Mesenchymal stem cell (in vitro differentiated cells and primary cell): ENCODE measurements at regions not wholly inside any gene's neighbourhood (a gene's known extent, or its start where the extent isn't known, plus 50 kb on each side); places are given as distances from the start of the nearest gene placed in this dataset.

Experiments
- DNase-seq: peaks from one replicate; pipeline ENCODE4 v3.0.0-alpha.2; 2013
- H2AFZ ChIP-seq: one replicate; pipeline ENCODE4 v1.6.1; 2013; ENCODE audit warnings: low read depth, mild to moderate bottlenecking, control low read depth, inconsistent platforms, low read length, moderate library complexity
- H2AK5ac ChIP-seq: 2 replicates; pipeline ENCODE4 v1.6.1; 2013; ENCODE audit warnings: low read length, moderate library complexity, mild to moderate bottlenecking, inconsistent platforms; ENCODE audit not compliant: severe bottlenecking
- H2BK120ac ChIP-seq: one replicate; pipeline ENCODE4 v1.6.1; 2013; ENCODE audit warnings: low read depth, mild to moderate bottlenecking, inconsistent platforms, low read length, moderate library complexity
- H2BK12ac ChIP-seq, 2 experiments: one replicate each; pipeline ENCODE4 v1.6.1; 2013; ENCODE audit warnings: inconsistent platforms in 2 of 2, low read length in 2 of 2, mild to moderate bottlenecking in 2 of 2, moderate library complexity in 2 of 2, control low read depth in 1 of 2
- H2BK15ac ChIP-seq: one replicate; pipeline ENCODE4 v1.6.1; 2013; ENCODE audit warnings: mild to moderate bottlenecking, low read depth, inconsistent platforms; ENCODE audit not compliant: poor library complexity, severe bottlenecking
- H2BK5ac ChIP-seq: 2 replicates; pipeline ENCODE4 v1.6.1; 2013; ENCODE audit warnings: low read depth, mild to moderate bottlenecking, low read length, control low read depth, inconsistent platforms; ENCODE audit not compliant: poor library complexity, severe bottlenecking
- H3K14ac ChIP-seq, 2 experiments: one replicate each; pipeline ENCODE4 v1.6.1; 2013; ENCODE audit warnings: inconsistent platforms in 2 of 2, low read length in 2 of 2, control low read depth in 1 of 2, mild to moderate bottlenecking in 1 of 2, moderate library complexity in 1 of 2
- H3K18ac ChIP-seq, 2 experiments: one replicate each; pipeline ENCODE4 v1.6.1; 2013; ENCODE audit warnings: inconsistent platforms in 2 of 2, low read length in 2 of 2, control low read depth in 1 of 2, low read depth in 1 of 2, mild to moderate bottlenecking in 1 of 2
- H3K23ac ChIP-seq, 2 experiments: one replicate each; pipeline ENCODE4 v1.6.1; 2013; ENCODE audit warnings: inconsistent platforms in 2 of 2, low read length in 2 of 2, mild to moderate bottlenecking in 2 of 2, moderate library complexity in 2 of 2, control low read depth in 1 of 2
- H3K27ac ChIP-seq: 2 replicates; pipeline ENCODE4 v1.5.1; 2013; ENCODE audit warnings: mild to moderate bottlenecking, moderate library complexity, low read length, control low read depth, inconsistent platforms; ENCODE audit not compliant: poor library complexity, severe bottlenecking
- H3K27me3 ChIP-seq, 2 experiments: 2 replicates each; pipeline versions ENCODE4 v1.6.1 to v1.7.0; 2013; ENCODE audit warnings: low read length in 2 of 2, mild to moderate bottlenecking in 2 of 2, moderate library complexity in 2 of 2, control low read depth in 1 of 2, inconsistent platforms in 1 of 2; ENCODE audit not compliant: control insufficient read depth in 1 of 2, insufficient read depth in 1 of 2
- H3K36me3 ChIP-seq, 2 experiments: 2 replicates each; pipeline versions ENCODE4 v1.6.1 to v1.7.0; 2013; ENCODE audit warnings: low read length in 2 of 2, control low read depth in 1 of 2, inconsistent platforms in 1 of 2, low read depth in 1 of 2, mild to moderate bottlenecking in 1 of 2; ENCODE audit not compliant: insufficient read depth in 2 of 2, control insufficient read depth in 1 of 2
- H3K4ac ChIP-seq, 2 experiments: one replicate each; pipeline ENCODE4 v1.6.1; 2013; ENCODE audit warnings: inconsistent platforms in 2 of 2, low read length in 2 of 2, mild to moderate bottlenecking in 2 of 2, moderate library complexity in 2 of 2, control low read depth in 1 of 2, low read depth in 1 of 2
- H3K4me1 ChIP-seq: 2 replicates; pipeline ENCODE4 v1.6.1; 2013; ENCODE audit warnings: low read depth, low read length, control low read depth; ENCODE audit not compliant: control insufficient read depth, insufficient read depth
- H3K4me2 ChIP-seq: 2 replicates; pipeline ENCODE4 v1.6.1; 2013; ENCODE audit warnings: low read length, mild to moderate bottlenecking, inconsistent platforms; ENCODE audit not compliant: poor library complexity, severe bottlenecking
- H3K4me3 ChIP-seq, 2 experiments: 2 replicates each; pipeline versions ENCODE4 v1.5.1 to v1.7.0; 2013; ENCODE audit warnings: low read length in 2 of 2, mild to moderate bottlenecking in 2 of 2, control low read depth in 1 of 2, low read depth in 1 of 2; ENCODE audit not compliant: insufficient read depth in 1 of 2
- H3K79me1 ChIP-seq: replicated peaks from 2 replicates; pipeline ENCODE4 v1.6.1; 2013; ENCODE audit warnings: mild to moderate bottlenecking, control low read depth, low read length, inconsistent platforms; ENCODE audit not compliant: poor library complexity, severe bottlenecking
- H3K9ac ChIP-seq: 2 replicates; pipeline ENCODE4 v1.7.0; 2013; ENCODE audit warnings: mild to moderate bottlenecking, low read length, moderate library complexity
- H3K9me3 ChIP-seq: 2 replicates; pipeline ENCODE4 v1.7.0; 2013; ENCODE audit warnings: mild to moderate bottlenecking, low read length; ENCODE audit not compliant: control insufficient read depth
- H4K8ac ChIP-seq: one replicate; pipeline ENCODE4 v1.6.1; 2013; ENCODE audit warnings: inconsistent platforms, mild to moderate bottlenecking, low read length, moderate library complexity
- H4K91ac ChIP-seq: one replicate; pipeline ENCODE4 v1.6.1; 2013; ENCODE audit warnings: mild to moderate bottlenecking, low read length, inconsistent platforms
- whole genome bisulfite sequencing: methylation state at CpG from one replicate; pipeline ENCODE4 v1.1.7; 2013; ENCODE audit warnings: mixed read lengths; 5-methylcytosine and 5-hydroxymethylcytosine counted together

GRCh38 chr13:42685751-42686150, 95.6 kb upstream of the FAM216B start:
- H3K36me3 ChIP-seq, result no peaks in the 10 kb centered on the region
- no peak overlapping the region for H2AFZ ChIP-seq
- H3K14ac ChIP-seq, result no peak overlapping the region
- H3K4me3 ChIP-seq, result no peak overlapping the region
- H4K8ac ChIP-seq, result no peak overlapping the region
- no peaks in the 10 kb centered on the region for H3K9me3 ChIP-seq
- H2BK120ac ChIP-seq, result no peak overlapping the region
- H3K27me3 ChIP-seq, result no peaks in the 10 kb centered on the region
- no peak overlapping the region for H2BK5ac ChIP-seq
- H3K27ac ChIP-seq, result no peak overlapping the region
- H3K9ac ChIP-seq, result no peak overlapping the region
- no peak overlapping the region for H2BK15ac ChIP-seq
- no peak overlapping the region for H2BK12ac ChIP-seq
- H2AK5ac ChIP-seq, result no peak overlapping the region
- no peaks in the 10 kb centered on the region for H3K79me1 ChIP-seq
- no peak overlapping the region for H4K91ac ChIP-seq
- no peak for DNase-seq
- H3K18ac ChIP-seq, result no peak overlapping the region
- H3K4me1 ChIP-seq, result no peaks in the 10 kb centered on the region
- no peak overlapping the region for H3K4ac ChIP-seq
- no peak overlapping the region for H3K4me2 ChIP-seq
- no peak overlapping the region for H3K23ac ChIP-seq
- 100% methylated on average over 1 of the region's 4 CpGs for WGBS

GRCh38 chr13:42686165-42686564, 95.2 kb upstream of the FAM216B start:
- H4K91ac ChIP-seq, result no peak overlapping the region
- H3K9ac ChIP-seq, result no peak overlapping the region
- no peaks in the 10 kb centered on the region for H3K79me1 ChIP-seq
- H3K36me3 ChIP-seq, result no peaks in the 10 kb centered on the region
- no peak overlapping the region for H3K27ac ChIP-seq
- no peak overlapping the region for H2BK12ac ChIP-seq
- H3K4me3 ChIP-seq, result no peak overlapping the region
- DNase-seq, result no peak
- H4K8ac ChIP-seq, result no peak overlapping the region
- no peaks in the 10 kb centered on the region for H3K9me3 ChIP-seq
- no peak overlapping the region for H3K18ac ChIP-seq
- H2BK15ac ChIP-seq, result no peak overlapping the region
- H2BK120ac ChIP-seq, result no peak overlapping the region
- no peaks in the 10 kb centered on the region for H3K27me3 ChIP-seq
- no peaks in the 10 kb centered on the region for H3K4me1 ChIP-seq
- no peak overlapping the region for H2AK5ac ChIP-seq
- no peak overlapping the region for H3K14ac ChIP-seq
- no peak overlapping the region for H2BK5ac ChIP-seq
- H3K23ac ChIP-seq, result no peak overlapping the region
- no peak overlapping the region for H3K4me2 ChIP-seq
- no peak overlapping the region for H2AFZ ChIP-seq
- no peak overlapping the region for H3K4ac ChIP-seq

GRCh38 chr13:42688821-42689220, 92.6 kb upstream of the FAM216B start:
- H3K4me1 ChIP-seq, result no peaks in the 10 kb centered on the region

GRCh38 chr13:42696191-42696590, 85.2 kb upstream of the FAM216B start:
- Histone ChIP-seq H2BK120ac (no peak overlapping the region), H3K36me3 (no peaks in the 10 kb centered on the region), H3K4me3 (no peak overlapping the region), H3K9ac (no peak overlapping the region), H3K4me1 (peaks cover 2% of the 10 kb centered on the region), H3K79me1 (no peaks in the 10 kb centered on the region), H3K4ac (no peak overlapping the region), H3K23ac (no peak overlapping the region), H4K8ac (no peak overlapping the region), H3K18ac (no peak overlapping the region), H3K9me3 (no peaks in the 10 kb centered on the region), H2AK5ac (no peak overlapping the region), H3K27me3 (no peaks in the 10 kb centered on the region), H2BK12ac (no peak overlapping the region), H3K14ac (peak overlapping the region in 1 of 2 experiments; percentile 7), H2BK5ac (no peak overlapping the region), H4K91ac (no peak overlapping the region), H3K27ac (peak overlapping the region; percentile 10), H2AFZ (peak overlapping the region; percentile 29), H3K4me2 (no peak overlapping the region), H2BK15ac (no peak overlapping the region)
- WGBS, result 46% methylated on average over 4 of the region's 4 CpGs
- DNase-seq, result peak; percentile 50

More at GRCh38 chr13:42688821-42689220, 92.6 kb upstream of the FAM216B start:
- no peak overlapping the region for H2AK5ac ChIP-seq
- H4K91ac ChIP-seq, result no peak overlapping the region
- no peak overlapping the region for H2BK5ac ChIP-seq
- H2BK120ac ChIP-seq, result no peak overlapping the region
- WGBS, result 93% methylated on average over 4 of the region's 4 CpGs
- DNase-seq, result no peak
- H3K9ac ChIP-seq, result no peak overlapping the region
- H3K23ac ChIP-seq, result no peak overlapping the region
- no peak overlapping the region for H2AFZ ChIP-seq
- H3K4me3 ChIP-seq, result no peak overlapping the region
- H3K79me1 ChIP-seq, result no peaks in the 10 kb centered on the region
- no peak overlapping the region for H3K4me2 ChIP-seq
- H3K18ac ChIP-seq, result no peak overlapping the region
- H4K8ac ChIP-seq, result no peak overlapping the region
- no peak overlapping the region for H3K4ac ChIP-seq
- no peak overlapping the region for H2BK15ac ChIP-seq
- H3K27ac ChIP-seq, result no peak overlapping the region
- H3K14ac ChIP-seq, result no peak overlapping the region
- no peak overlapping the region for H2BK12ac ChIP-seq
- no peaks in the 10 kb centered on the region for H3K27me3 ChIP-seq
- H3K36me3 ChIP-seq, result no peaks in the 10 kb centered on the region
- H3K9me3 ChIP-seq, result no peaks in the 10 kb centered on the region
